ENCODE measurements at regions not wholly inside any gene's neighbourhood (a gene's known extent, or its start where the extent isn't known, plus 50 kb on each side); places are given as distances from the start of the nearest gene placed in this dataset.
"Not testable (repeated sequence)": the region's sequence is repeated elsewhere in the genome, so short reads cannot be mapped to it uniquely, and the experiment has no call there.

DNA sequence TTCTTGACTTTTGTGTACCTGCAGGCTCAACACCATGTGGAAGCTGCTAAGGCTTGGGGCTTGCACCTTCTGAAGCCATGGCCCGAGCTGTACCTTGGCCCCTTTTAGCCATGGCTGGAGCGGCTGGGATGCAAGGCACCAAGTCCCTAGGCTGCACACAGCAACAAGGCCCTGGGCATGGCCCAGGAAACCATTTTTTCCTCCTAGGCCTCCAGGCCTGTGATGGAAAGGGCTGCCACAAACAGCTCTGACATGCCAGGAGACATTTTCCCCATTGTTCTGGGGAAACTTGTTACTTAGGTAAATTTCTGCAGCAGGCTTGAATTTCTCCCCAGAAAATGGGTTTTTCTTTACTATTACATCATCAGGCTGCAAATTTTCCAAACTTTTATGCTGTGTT is 387.4 kb downstream of the GBA3 start:
- H3K27me3 ChIP-seq (ENCODE audit: control insufficient read depth in 5 of 5, insufficient read depth in 4 of 5, low read length in 5 of 5); H3K36me3 ChIP-seq (ENCODE audit: control insufficient read depth in 5 of 5, insufficient read depth in 5 of 5, low read length in 5 of 5); H3K9ac ChIP-seq (ENCODE audit: low read length in 5 of 5); H3K4me1 ChIP-seq (ENCODE audit: control insufficient read depth in 5 of 5, insufficient read depth in 5 of 5, low read length in 5 of 5); H3K4me3 ChIP-seq (ENCODE audit: low read depth in 1 of 5, low read length in 5 of 5); H3K27ac ChIP-seq (ENCODE audit: low read depth, low read length): not testable (repeated sequence)
- peaks cover 0 to 11% (median 0%) of the 10 kb centered on the region in 5 donors for H3K9me3 ChIP-seq (ENCODE audit: control insufficient read depth in 5 of 5, low read length in 5 of 5)

DNA sequence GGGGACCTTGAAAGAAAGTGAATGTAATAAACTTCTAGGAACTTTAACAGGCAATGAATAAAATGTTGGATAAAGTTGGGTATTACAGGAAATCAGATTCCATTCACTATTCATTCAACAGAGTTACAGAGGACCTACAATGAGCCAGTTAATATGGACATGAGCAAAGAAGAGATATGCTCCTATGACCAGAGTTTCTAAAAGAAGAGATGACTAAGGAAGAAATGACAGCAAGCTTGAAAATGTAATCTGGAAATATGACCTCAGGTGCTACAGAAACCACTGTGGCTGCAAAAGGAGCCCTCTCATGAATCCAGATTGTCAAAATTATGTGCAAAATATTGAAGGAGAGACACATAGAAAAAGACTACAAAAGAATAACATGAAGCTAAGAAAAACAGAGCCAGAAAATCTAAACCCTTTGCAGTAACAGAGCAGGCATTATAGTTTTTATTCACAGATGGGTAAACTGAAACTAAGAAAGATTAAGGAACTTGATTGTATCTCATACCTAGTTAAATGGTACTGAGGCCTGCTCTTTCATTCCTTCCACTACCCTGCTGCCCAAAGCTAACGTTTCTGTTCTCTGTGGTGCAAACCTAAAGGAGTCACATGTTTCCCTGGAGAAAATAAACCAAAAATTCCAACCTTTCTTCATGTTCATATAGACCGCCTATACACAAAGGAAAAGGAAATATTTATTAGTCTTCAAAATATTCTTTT is 378.3 kb downstream of the GBA3 start:
- Histone ChIP-seq H3K4me3 (ENCODE audit: low read depth in 1 of 5, low read length in 5 of 5) (no peak overlapping the region), H3K27me3 (ENCODE audit: control insufficient read depth in 5 of 5, insufficient read depth in 4 of 5, low read length in 5 of 5) (no peaks in the 10 kb centered on the region), H3K4me1 (ENCODE audit: control insufficient read depth in 5 of 5, insufficient read depth in 5 of 5, low read length in 5 of 5) (no peaks in the 10 kb centered on the region), H3K36me3 (ENCODE audit: control insufficient read depth in 5 of 5, insufficient read depth in 5 of 5, low read length in 5 of 5) (no peaks in the 10 kb centered on the region), H3K9ac (ENCODE audit: low read length in 5 of 5) (no peak overlapping the region), H3K9me3 (ENCODE audit: control insufficient read depth in 5 of 5, low read length in 5 of 5) (no peaks in the 10 kb centered on the region), H3K27ac (ENCODE audit: low read depth, low read length) (no peak overlapping the region)

DNA sequence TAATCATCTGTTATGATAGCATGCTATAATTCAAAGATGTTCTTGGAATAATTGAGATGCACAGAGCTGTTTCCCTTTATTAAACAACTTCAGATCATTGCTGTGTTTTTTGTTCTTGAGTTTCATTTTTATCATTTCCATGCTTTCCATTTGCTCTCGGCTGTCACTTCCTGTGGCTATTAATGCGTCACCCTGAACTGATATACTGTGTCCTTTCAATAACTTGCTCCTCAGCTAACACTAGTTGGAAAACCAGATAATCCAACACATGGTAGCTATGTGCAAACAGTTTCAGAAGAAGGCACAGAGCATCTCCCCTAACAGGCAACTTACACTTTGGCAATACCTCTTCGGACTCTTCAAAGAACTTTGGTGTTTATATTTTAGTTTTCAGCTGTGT is 376.0 kb downstream of the GBA3 start:
- Histone ChIP-seq H3K9me3 (ENCODE audit: control insufficient read depth in 5 of 5, low read length in 5 of 5) (no peaks in the 10 kb centered on the region), H3K27ac (ENCODE audit: low read depth, low read length) (no peak overlapping the region), H3K36me3 (ENCODE audit: control insufficient read depth in 5 of 5, insufficient read depth in 5 of 5, low read length in 5 of 5) (no peaks in the 10 kb centered on the region), H3K27me3 (ENCODE audit: control insufficient read depth in 5 of 5, insufficient read depth in 4 of 5, low read length in 5 of 5) (no peaks in the 10 kb centered on the region), H3K4me1 (ENCODE audit: control insufficient read depth in 5 of 5, insufficient read depth in 5 of 5, low read length in 5 of 5) (no peaks in the 10 kb centered on the region), H3K4me3 (ENCODE audit: low read depth in 1 of 5, low read length in 5 of 5) (no peak overlapping the region), H3K9ac (ENCODE audit: low read length in 5 of 5) (no peak overlapping the region)

DNA sequence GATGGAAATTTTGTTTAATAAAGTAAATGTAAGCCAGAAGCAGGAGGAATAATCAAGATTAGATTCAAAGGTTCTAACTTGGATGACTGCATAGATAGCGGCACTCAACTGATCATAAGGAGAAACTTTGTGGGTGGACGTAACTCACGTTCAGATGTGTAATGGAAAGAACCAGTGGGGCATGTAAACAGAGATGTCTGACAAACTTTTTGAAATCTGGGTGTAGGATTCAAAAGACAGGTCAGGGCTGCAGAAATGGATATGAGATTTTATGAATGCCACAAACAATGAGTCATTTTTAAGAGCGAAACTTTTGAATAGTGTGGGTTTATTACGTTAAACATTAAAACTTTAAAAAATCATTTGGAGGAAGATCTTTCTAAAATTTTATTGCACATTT is 375.6 kb downstream of the GBA3 start:
- H3K9ac ChIP-seq (ENCODE audit: low read length in 5 of 5) = no peak overlapping the region
- H3K27me3 ChIP-seq (ENCODE audit: control insufficient read depth in 5 of 5, insufficient read depth in 4 of 5, low read length in 5 of 5) = no peaks in the 10 kb centered on the region
- H3K27ac ChIP-seq (ENCODE audit: low read depth, low read length) = no peak overlapping the region
- H3K36me3 ChIP-seq (ENCODE audit: control insufficient read depth in 5 of 5, insufficient read depth in 5 of 5, low read length in 5 of 5) = no peaks in the 10 kb centered on the region
- H3K4me1 ChIP-seq (ENCODE audit: control insufficient read depth in 5 of 5, insufficient read depth in 5 of 5, low read length in 5 of 5) = no peaks in the 10 kb centered on the region
- no peak overlapping the region for H3K4me3 ChIP-seq (ENCODE audit: low read depth in 1 of 5, low read length in 5 of 5)
- H3K9me3 ChIP-seq (ENCODE audit: control insufficient read depth in 5 of 5, low read length in 5 of 5) = no peaks in the 10 kb centered on the region

DNA sequence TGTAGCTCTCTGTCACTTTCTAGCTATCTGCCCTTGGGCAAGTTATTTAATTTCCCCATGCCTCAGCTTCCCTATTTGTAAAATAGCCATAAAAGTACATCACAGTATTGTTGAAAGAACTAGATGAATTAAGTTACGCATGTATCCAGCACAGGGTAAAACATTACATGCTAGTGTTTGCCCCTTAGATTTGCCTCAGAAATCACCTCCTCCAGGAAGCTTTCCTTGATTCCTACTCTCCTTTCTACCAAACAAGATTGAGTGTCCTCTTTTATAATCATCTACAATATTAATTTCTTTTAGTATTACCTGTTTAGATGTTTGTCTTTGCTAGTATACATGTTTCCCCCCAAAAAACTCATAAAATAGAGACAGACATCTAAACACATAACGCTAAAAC is 369.5 kb downstream of the GBA3 start:
- H3K27me3 ChIP-seq (ENCODE audit: control insufficient read depth in 5 of 5, insufficient read depth in 4 of 5, low read length in 5 of 5) = no peaks in the 10 kb centered on the region
- no peak overlapping the region for H3K4me3 ChIP-seq (ENCODE audit: low read depth in 1 of 5, low read length in 5 of 5)
- no peak overlapping the region for H3K9ac ChIP-seq (ENCODE audit: low read length in 5 of 5)
- peaks cover 0 to 3% (median 0%) of the 10 kb centered on the region in 5 donors for H3K9me3 ChIP-seq (ENCODE audit: control insufficient read depth in 5 of 5, low read length in 5 of 5)
- H3K36me3 ChIP-seq (ENCODE audit: control insufficient read depth in 5 of 5, insufficient read depth in 5 of 5, low read length in 5 of 5) = no peaks in the 10 kb centered on the region
- no peaks in the 10 kb centered on the region for H3K4me1 ChIP-seq (ENCODE audit: control insufficient read depth in 5 of 5, insufficient read depth in 5 of 5, low read length in 5 of 5)
- no peak overlapping the region for H3K27ac ChIP-seq (ENCODE audit: low read depth, low read length)

GRCh38 chr4:23061431-23061830 is 368.7 kb downstream of the GBA3 start:
- Histone ChIP-seq H3K9ac (ENCODE audit: low read length in 5 of 5) (no peak overlapping the region), H3K36me3 (ENCODE audit: control insufficient read depth in 5 of 5, insufficient read depth in 5 of 5, low read length in 5 of 5) (no peaks in the 10 kb centered on the region), H3K27me3 (ENCODE audit: control insufficient read depth in 5 of 5, insufficient read depth in 4 of 5, low read length in 5 of 5) (no peaks in the 10 kb centered on the region), H3K27ac (ENCODE audit: low read depth, low read length) (no peak overlapping the region), H3K9me3 (ENCODE audit: control insufficient read depth in 5 of 5, low read length in 5 of 5) (peaks cover 0 to 3% (median 0%) of the 10 kb centered on the region in 5 donors), H3K4me3 (ENCODE audit: low read depth in 1 of 5, low read length in 5 of 5) (no peak overlapping the region), H3K4me1 (ENCODE audit: control insufficient read depth in 5 of 5, insufficient read depth in 5 of 5, low read length in 5 of 5) (no peaks in the 10 kb centered on the region)

GRCh38 chr4:23060776-23061175 is 368.0 kb downstream of the GBA3 start:
- H3K27ac ChIP-seq (ENCODE audit: low read depth, low read length) = no peak overlapping the region
- no peaks in the 10 kb centered on the region for H3K4me1 ChIP-seq (ENCODE audit: control insufficient read depth in 5 of 5, insufficient read depth in 5 of 5, low read length in 5 of 5)
- H3K9ac ChIP-seq (ENCODE audit: low read length in 5 of 5) = no peak overlapping the region
- H3K9me3 ChIP-seq (ENCODE audit: control insufficient read depth in 5 of 5, low read length in 5 of 5) = peaks cover 0 to 3% (median 0%) of the 10 kb centered on the region in 5 donors
- no peaks in the 10 kb centered on the region for H3K36me3 ChIP-seq (ENCODE audit: control insufficient read depth in 5 of 5, insufficient read depth in 5 of 5, low read length in 5 of 5)
- H3K27me3 ChIP-seq (ENCODE audit: control insufficient read depth in 5 of 5, insufficient read depth in 4 of 5, low read length in 5 of 5) = no peaks in the 10 kb centered on the region
- H3K4me3 ChIP-seq (ENCODE audit: low read depth in 1 of 5, low read length in 5 of 5) = no peak overlapping the region

GRCh38 chr4:23058165-23058776 is 365.5 kb downstream of the GBA3 start:
- Histone ChIP-seq H3K4me3 (ENCODE audit: low read depth in 1 of 5, low read length in 5 of 5) (no peak overlapping the region), H3K27ac (ENCODE audit: low read depth, low read length) (no peak overlapping the region), H3K36me3 (ENCODE audit: control insufficient read depth in 5 of 5, insufficient read depth in 5 of 5, low read length in 5 of 5) (no peaks in the 10 kb centered on the region), H3K9me3 (ENCODE audit: control insufficient read depth in 5 of 5, low read length in 5 of 5) (peaks cover 0 to 3% (median 0%) of the 10 kb centered on the region in 5 donors), H3K9ac (ENCODE audit: low read length in 5 of 5) (no peak overlapping the region), H3K27me3 (ENCODE audit: control insufficient read depth in 5 of 5, insufficient read depth in 4 of 5, low read length in 5 of 5) (no peaks in the 10 kb centered on the region), H3K4me1 (ENCODE audit: control insufficient read depth in 5 of 5, insufficient read depth in 5 of 5, low read length in 5 of 5) (no peaks in the 10 kb centered on the region)

DNA sequence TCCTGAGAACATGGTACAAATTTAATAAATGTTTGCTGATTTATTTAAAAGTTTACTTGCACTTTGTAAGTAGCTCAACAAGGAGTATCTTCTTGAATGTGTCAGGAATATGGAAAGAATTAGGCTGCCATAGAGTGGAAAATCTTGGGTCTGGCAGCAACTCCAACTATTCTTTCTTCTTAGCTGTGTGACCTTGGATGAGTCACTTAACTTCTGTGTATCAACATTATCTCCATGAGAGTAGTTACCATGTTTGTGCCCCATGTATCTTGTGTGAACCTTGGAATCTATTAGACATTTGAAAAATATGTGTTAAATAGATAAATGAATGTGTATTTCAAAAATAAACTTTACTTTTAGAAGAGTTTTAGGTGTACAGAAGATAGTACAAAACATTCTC is 348.8 kb downstream of the GBA3 start:
- H3K27me3 ChIP-seq (ENCODE audit: control insufficient read depth in 5 of 5, insufficient read depth in 4 of 5, low read length in 5 of 5) = no peaks in the 10 kb centered on the region
- no peak overlapping the region for H3K27ac ChIP-seq (ENCODE audit: low read depth, low read length)
- H3K36me3 ChIP-seq (ENCODE audit: control insufficient read depth in 5 of 5, insufficient read depth in 5 of 5, low read length in 5 of 5) = no peaks in the 10 kb centered on the region
- no peaks in the 10 kb centered on the region for H3K4me1 ChIP-seq (ENCODE audit: control insufficient read depth in 5 of 5, insufficient read depth in 5 of 5, low read length in 5 of 5)
- H3K9me3 ChIP-seq (ENCODE audit: control insufficient read depth in 5 of 5, low read length in 5 of 5) = no peaks in the 10 kb centered on the region
- no peak overlapping the region for H3K9ac ChIP-seq (ENCODE audit: low read length in 5 of 5)
- H3K4me3 ChIP-seq (ENCODE audit: low read depth in 1 of 5, low read length in 5 of 5) = no peak overlapping the region

DNA sequence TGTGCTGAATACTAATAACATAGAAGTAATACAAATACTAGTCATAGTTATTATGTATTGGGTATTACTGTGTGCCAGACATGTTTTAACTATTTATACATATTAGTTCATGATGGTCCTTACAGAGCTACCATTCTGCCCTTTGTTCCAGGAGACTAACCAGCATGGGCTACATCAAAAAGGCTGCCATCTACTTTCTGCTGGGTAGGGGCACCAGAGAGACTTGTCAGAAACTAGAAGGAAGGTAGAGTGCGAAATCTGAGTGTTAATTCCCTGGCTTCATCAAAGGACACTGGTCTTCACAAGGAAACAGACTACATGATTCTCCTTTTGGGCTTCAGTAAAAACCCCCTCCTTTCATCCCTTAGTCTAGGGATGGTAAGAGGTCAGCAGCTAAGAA is 347.8 kb downstream of the GBA3 start:
- no peaks in the 10 kb centered on the region for H3K4me1 ChIP-seq (ENCODE audit: control insufficient read depth in 5 of 5, insufficient read depth in 5 of 5, low read length in 5 of 5)
- no peaks in the 10 kb centered on the region for H3K27me3 ChIP-seq (ENCODE audit: control insufficient read depth in 5 of 5, insufficient read depth in 4 of 5, low read length in 5 of 5)
- H3K9ac ChIP-seq (ENCODE audit: low read length in 5 of 5) = no peak overlapping the region
- H3K9me3 ChIP-seq (ENCODE audit: control insufficient read depth in 5 of 5, low read length in 5 of 5) = no peaks in the 10 kb centered on the region
- no peak overlapping the region for H3K4me3 ChIP-seq (ENCODE audit: low read depth in 1 of 5, low read length in 5 of 5)
- no peak overlapping the region for H3K27ac ChIP-seq (ENCODE audit: low read depth, low read length)
- no peaks in the 10 kb centered on the region for H3K36me3 ChIP-seq (ENCODE audit: control insufficient read depth in 5 of 5, insufficient read depth in 5 of 5, low read length in 5 of 5)
